ENCODE measurements at regions not wholly inside any gene's neighbourhood (a gene's known extent, or its start where the extent isn't known, plus 50 kb on each side); places are given as distances from the start of the nearest gene placed in this dataset.

- Histone ChIP-seq H3K4me3 (replicated peaks; ENCODE audit: low read depth, low read length) (no peak overlapping the region), H3K27me3 (replicated peaks; ENCODE audit: control insufficient read depth, insufficient read depth, low read length) (no peaks in the 10 kb centered on the region), H3K36me3 (ENCODE audit: control insufficient read depth, insufficient read depth, low read length) (no peaks in the 10 kb centered on the region)
- TF ChIP-seq CTCF (IDR thresholded peaks at IDR 0.05; ENCODE audit: insufficient read depth, low read length, poor library complexity, severe bottlenecking) = no peak
- no peak for DNase-seq (ENCODE audit: extremely low read depth, insufficient read length)
Measured at GRCh38 chr13:76036176-76036575, 400.0 kb downstream of the LMO7 start.

- no peaks in the 10 kb centered on the region for H3K36me3 ChIP-seq (ENCODE audit: control insufficient read depth, insufficient read depth, low read length)
- no peaks in the 10 kb centered on the region for H3K27me3 ChIP-seq (replicated peaks; ENCODE audit: control insufficient read depth, insufficient read depth, low read length)
- H3K4me3 ChIP-seq (replicated peaks; ENCODE audit: low read depth, low read length) = no peak overlapping the region
- TF ChIP-seq CTCF (IDR thresholded peaks at IDR 0.05; ENCODE audit: insufficient read depth, low read length, poor library complexity, severe bottlenecking) = no peak
- no peak for DNase-seq (ENCODE audit: extremely low read depth, insufficient read length)
Measured at GRCh38 chr13:76035711-76036110, 399.6 kb downstream of the LMO7 start.

DNA sequence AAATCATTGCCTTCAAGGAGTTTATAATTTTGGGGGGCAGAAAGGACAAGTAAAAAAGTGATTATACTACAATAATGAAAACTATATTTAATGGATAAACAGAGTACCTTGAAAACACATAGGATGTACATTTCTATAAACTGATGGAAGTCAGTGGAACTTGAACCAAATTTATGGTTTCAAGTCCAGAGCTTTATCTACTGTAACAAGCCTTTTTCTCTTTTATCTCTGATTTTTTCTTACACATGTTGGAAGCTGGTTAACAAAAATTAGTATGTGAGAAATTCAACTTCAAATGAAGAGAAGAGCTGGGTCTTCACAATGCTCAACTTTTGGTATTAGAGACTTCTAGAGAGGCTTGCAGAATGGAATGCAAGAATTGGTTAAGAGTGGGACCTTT lies 393.6 kb downstream of the LMO7 start:
- Histone ChIP-seq H3K4me3 (replicated peaks; ENCODE audit: low read depth, low read length) (no peak overlapping the region), H3K36me3 (ENCODE audit: control insufficient read depth, insufficient read depth, low read length) (no peaks in the 10 kb centered on the region), H3K27me3 (replicated peaks; ENCODE audit: control insufficient read depth, insufficient read depth, low read length) (no peaks in the 10 kb centered on the region)
- DNase-seq (ENCODE audit: extremely low read depth, insufficient read length) = no peak
- no peak for TF ChIP-seq CTCF (IDR thresholded peaks at IDR 0.05; ENCODE audit: insufficient read depth, low read length, poor library complexity, severe bottlenecking)

DNA sequence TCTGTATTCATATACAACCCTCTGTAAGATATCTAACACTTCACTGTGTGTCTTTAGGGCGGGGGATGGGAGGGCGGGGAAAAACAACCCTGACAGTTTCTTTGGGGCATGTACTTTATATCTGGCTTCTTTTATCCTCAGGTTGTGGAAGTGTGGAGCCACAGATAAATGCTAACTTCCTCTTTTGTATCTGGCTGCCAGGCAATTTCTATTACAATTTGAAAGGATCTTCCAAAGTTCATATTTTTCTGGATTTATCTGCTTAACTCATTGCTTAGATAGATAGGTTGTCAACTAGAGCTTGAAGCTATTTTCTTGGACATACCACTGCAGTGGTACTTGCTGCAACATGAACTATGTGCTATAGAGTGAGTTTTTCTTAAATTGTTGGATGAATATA lies 393.0 kb downstream of the LMO7 start:
- Histone ChIP-seq H3K27me3 (replicated peaks; ENCODE audit: control insufficient read depth, insufficient read depth, low read length) (no peaks in the 10 kb centered on the region), H3K36me3 (ENCODE audit: control insufficient read depth, insufficient read depth, low read length) (no peaks in the 10 kb centered on the region), H3K4me3 (replicated peaks; ENCODE audit: low read depth, low read length) (no peak overlapping the region)
- no peak for DNase-seq (ENCODE audit: extremely low read depth, insufficient read length)
- no peak for TF ChIP-seq CTCF (IDR thresholded peaks at IDR 0.05; ENCODE audit: insufficient read depth, low read length, poor library complexity, severe bottlenecking)

DNA sequence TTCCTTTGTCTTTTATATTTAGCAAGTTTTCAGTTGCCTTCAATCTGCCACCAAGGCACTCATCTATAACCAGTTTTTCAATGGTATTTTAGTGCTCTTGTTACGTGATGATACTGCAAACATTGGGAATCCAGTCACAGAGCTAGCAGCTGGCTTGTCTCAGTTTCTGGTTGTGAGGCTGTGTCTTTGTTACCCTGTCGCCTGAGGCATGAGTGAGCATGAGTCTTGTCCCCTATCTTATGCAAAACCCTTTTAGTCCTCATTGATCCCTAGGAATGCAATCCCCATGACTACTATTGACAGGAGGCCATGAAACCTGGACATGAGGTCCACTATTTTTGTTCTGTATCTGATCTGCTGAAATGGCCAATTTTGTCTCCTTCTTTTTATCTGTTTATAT lies 391.0 kb downstream of the LMO7 start:
- H3K4me3 ChIP-seq (replicated peaks; ENCODE audit: low read depth, low read length) = no peak overlapping the region
- DNase-seq (ENCODE audit: extremely low read depth, insufficient read length) = no peak
- no peaks in the 10 kb centered on the region for H3K27me3 ChIP-seq (replicated peaks; ENCODE audit: control insufficient read depth, insufficient read depth, low read length)
- TF ChIP-seq CTCF (IDR thresholded peaks at IDR 0.05; ENCODE audit: insufficient read depth, low read length, poor library complexity, severe bottlenecking) = no peak
- H3K36me3 ChIP-seq (ENCODE audit: control insufficient read depth, insufficient read depth, low read length) = no peaks in the 10 kb centered on the region

DNA sequence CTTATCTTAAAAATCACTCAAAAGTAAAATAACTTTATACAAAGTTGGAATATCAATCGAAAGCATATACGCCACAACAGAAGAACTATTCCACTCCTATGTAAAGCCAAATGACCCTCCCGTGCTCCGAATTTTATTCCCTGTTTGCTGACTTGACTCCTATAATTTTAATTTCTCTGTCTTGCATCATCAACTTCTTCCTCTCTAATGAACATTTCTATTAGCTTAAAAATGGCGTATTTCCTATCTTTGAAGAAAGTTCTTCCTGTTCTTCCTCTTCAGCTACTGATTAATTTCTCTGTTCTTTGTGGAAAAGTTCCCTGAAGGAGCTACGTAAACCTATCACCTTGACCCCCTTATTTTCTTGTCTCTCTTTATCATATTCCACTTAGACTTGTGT lies 389.3 kb downstream of the LMO7 start:
- Histone ChIP-seq H3K4me3 (replicated peaks; ENCODE audit: low read depth, low read length) (no peak overlapping the region), H3K27me3 (replicated peaks; ENCODE audit: control insufficient read depth, insufficient read depth, low read length) (no peaks in the 10 kb centered on the region), H3K36me3 (ENCODE audit: control insufficient read depth, insufficient read depth, low read length) (no peaks in the 10 kb centered on the region)
- DNase-seq (ENCODE audit: extremely low read depth, insufficient read length) = no peak
- TF ChIP-seq CTCF (IDR thresholded peaks at IDR 0.05; ENCODE audit: insufficient read depth, low read length, poor library complexity, severe bottlenecking) = no peak

Data from GM06990 (cell line).